Chondrocyte (in vitro differentiated cells): ENCODE measurements at regions not wholly inside any gene's neighbourhood (a gene's known extent, or its start where the extent isn't known, plus 50 kb on each side); places are given as distances from the start of the nearest gene placed in this dataset.

ENCODE experiments used
- DNase-seq: peaks from one replicate; pipeline ENCODE4 v3.0.0; 2021; ENCODE audit warnings: mixed read lengths, low spot score
- H3K27ac Mint-ChIP-seq: one replicate; pipeline ENCODE4 v1.8.0; 2021; ENCODE audit warnings: mild to moderate bottlenecking, moderate library complexity, mixed read lengths; ENCODE audit not compliant: unreplicated experiment
- H3K27me3 Mint-ChIP-seq: 2 replicates; pipeline ENCODE4 v1.8.0; 2021; ENCODE audit warnings: low read depth, mixed read lengths
- H3K36me3 Mint-ChIP-seq: 2 replicates; pipeline ENCODE4 v1.8.0; 2021; ENCODE audit warnings: low read depth, mixed read lengths
- H3K4me1 Mint-ChIP-seq: 2 replicates; pipeline ENCODE4 v1.8.0; 2021; ENCODE audit warnings: low read depth, mild to moderate bottlenecking, mixed read lengths
- H3K4me3 Mint-ChIP-seq: one replicate; pipeline ENCODE4 v1.8.0; 2021; ENCODE audit warnings: mild to moderate bottlenecking, moderate library complexity, mixed read lengths; ENCODE audit not compliant: unreplicated experiment
- H3K9me3 Mint-ChIP-seq: 2 replicates; pipeline ENCODE4 v1.8.0; 2021; ENCODE audit warnings: low read depth, mixed read lengths
- TF ChIP-seq, protein P1 (sequence below): fragments of 200-600 bp; sonication (generic); IDR thresholded peaks from 2 replicates; pipeline ENCODE4 v1.5.0; 2021; ENCODE audit warnings: antibody characterized with exemption, mild to moderate bottlenecking, moderate library complexity

DNA sequence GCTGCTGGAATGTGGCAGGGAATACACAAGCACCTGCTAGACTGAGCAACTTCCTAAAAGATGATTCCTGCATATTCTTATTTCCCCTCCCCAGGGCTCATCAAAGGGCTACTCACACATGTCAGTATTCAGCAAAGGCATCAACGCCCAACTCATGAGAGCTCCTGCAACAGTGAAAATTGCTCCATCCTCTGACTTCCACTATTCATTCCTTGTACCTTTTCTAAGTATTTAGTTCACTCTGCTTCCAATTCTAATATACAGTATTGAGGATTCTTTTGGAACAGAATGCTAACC lies 84.1 kb downstream of the SCN11A start:
- Mint-ChIP-seq H3K36me3 (no peaks in the 10 kb centered on the region), H3K9me3 (no peaks in the 10 kb centered on the region), H3K4me1 (no peaks in the 10 kb centered on the region), H3K4me3 (no peak overlapping the region), H3K27me3 (peaks cover 22% of the 10 kb centered on the region), H3K27ac (no peak overlapping the region)
- TF ChIP-seq, protein P1, sequence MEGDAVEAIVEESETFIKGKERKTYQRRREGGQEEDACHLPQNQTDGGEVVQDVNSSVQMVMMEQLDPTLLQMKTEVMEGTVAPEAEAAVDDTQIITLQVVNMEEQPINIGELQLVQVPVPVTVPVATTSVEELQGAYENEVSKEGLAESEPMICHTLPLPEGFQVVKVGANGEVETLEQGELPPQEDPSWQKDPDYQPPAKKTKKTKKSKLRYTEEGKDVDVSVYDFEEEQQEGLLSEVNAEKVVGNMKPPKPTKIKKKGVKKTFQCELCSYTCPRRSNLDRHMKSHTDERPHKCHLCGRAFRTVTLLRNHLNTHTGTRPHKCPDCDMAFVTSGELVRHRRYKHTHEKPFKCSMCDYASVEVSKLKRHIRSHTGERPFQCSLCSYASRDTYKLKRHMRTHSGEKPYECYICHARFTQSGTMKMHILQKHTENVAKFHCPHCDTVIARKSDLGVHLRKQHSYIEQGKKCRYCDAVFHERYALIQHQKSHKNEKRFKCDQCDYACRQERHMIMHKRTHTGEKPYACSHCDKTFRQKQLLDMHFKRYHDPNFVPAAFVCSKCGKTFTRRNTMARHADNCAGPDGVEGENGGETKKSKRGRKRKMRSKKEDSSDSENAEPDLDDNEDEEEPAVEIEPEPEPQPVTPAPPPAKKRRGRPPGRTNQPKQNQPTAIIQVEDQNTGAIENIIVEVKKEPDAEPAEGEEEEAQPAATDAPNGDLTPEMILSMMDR, result no peak
- DNase-seq, result no peak

DNA sequence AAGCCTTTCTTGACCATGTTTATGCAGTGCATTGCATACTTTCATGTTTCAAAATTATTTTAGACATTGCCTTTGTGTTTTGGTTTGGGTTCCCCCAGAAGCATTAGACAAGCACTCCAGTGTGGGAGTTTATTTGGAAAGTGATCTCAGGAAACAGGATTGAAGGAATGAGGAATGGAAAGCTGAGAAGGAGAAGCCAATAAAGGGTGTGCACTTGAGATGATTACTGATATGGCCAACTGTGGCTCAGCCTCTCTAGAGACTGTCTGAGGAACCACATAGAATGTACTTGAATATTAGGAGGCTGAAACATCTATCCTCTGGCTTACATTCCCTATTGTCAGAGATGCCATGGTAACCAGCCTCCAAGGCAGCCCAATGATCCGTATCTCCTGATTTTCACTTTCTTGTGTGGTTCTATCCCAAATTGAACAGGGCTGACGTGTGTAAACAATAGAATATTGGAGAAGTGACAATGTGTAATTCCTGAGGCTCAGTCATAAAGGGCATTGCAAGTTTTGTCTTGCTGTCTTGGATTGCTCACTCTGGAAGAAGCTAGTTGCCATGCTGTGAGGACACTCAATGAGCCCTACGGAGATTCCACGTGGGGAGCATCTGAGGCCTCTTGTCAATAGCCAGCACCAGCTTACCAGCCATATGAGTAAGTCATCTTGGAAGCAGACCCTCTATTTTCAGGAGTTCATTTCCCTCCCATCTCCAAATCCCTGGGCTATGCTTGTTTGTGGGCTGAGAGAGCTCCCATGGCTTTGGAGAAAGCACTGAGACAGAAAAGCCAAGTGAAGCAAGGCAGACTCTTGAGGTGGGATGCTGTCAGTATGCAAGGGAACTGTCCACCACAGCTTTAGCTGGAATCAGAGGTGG lies 84.7 kb downstream of the SCN11A start:
- no peaks in the 10 kb centered on the region for H3K4me1 Mint-ChIP-seq
- TF ChIP-seq, protein P1, result no peak
- H3K27ac Mint-ChIP-seq, result no peak overlapping the region
- H3K27me3 Mint-ChIP-seq, result peaks cover 22% of the 10 kb centered on the region
- DNase-seq, result no peak
- no peaks in the 10 kb centered on the region for H3K36me3 Mint-ChIP-seq
- no peaks in the 10 kb centered on the region for H3K9me3 Mint-ChIP-seq
- no peak overlapping the region for H3K4me3 Mint-ChIP-seq

DNA sequence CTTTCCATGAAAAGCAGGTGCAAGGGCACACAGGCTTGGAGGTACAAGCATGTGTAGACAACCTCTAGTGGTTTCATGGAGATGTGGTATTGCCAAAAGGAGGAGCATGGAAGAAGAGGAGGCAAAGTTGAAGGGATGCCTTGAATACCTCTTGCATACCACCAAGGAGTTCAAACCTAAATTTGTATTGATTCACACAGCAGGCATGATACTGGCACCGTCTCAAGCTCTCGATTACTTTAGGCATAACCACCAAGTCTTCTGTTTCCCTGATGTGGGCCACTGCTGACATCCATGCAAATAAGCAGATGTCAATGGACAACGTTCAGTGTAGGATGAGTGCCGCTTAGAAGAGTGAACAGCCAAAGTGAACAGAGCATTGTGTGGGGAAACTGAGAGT lies 87.1 kb downstream of the SCN11A start:
- Mint-ChIP-seq H3K27ac (no peak overlapping the region), H3K4me3 (no peak overlapping the region), H3K9me3 (no peaks in the 10 kb centered on the region), H3K36me3 (no peaks in the 10 kb centered on the region), H3K4me1 (no peaks in the 10 kb centered on the region), H3K27me3 (peaks cover 8% of the 10 kb centered on the region)
- TF ChIP-seq, protein P1, result no peak
- DNase-seq, result no peak

DNA sequence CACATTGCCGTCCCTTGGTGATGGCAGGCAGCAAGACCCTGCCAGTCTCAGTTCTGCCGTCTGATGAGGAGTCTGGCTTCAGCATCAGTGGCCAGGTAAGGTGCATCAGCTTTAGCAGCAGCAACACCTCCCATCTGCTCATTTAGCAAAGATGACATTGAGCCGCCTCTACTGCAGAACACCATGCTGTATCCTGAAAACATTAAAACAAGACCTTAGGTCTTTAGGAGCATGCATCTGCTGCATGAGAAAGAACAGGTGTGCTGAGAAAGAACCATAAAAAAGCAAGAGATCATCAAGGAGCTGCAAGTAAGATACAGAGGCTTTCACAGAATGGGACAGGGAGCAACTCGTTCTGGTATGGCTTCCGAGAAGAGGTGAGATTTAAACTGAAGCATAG lies 87.5 kb downstream of the SCN11A start:
- no peaks in the 10 kb centered on the region for H3K36me3 Mint-ChIP-seq
- TF ChIP-seq, protein P1, result no peak

DNA sequence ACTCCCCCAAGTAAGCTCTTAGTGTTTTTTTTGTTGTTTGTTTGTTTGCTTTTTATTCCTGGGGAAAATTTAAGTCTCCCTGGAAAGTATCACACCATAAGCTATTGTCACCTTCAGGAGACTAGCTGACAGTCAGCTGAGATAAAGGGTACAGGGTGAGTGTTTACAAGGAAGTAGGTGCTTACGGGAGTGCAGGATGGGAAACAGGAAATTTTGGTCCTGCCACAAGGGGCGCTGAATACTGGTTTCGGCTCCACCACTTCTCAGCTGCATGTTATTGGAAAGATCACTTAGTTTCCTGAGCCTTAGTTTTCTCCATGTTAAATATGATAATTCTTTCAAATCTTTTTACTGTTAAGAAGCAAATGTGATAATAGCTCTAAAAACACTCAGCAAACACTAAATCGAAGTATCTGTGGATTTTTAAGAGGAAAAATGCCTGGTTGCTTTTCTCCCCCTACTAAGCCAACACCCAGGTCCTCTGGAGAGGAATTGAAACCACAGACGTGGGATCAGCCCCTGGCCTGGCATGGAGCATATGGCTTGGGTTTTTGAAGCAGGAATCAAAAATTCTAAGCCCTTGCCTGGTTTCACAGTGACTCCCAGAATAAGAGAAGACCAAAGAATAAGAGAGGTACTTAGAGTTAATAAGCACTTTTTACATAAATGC lies 90.7 kb downstream of the SCN11A start:
- no peak overlapping the region for H3K27ac Mint-ChIP-seq

More for the DNA sequence above, 87.5 kb downstream of the SCN11A start:
- Mint-ChIP-seq H3K27ac (no peak overlapping the region), H3K27me3 (peaks cover 8% of the 10 kb centered on the region), H3K4me1 (no peaks in the 10 kb centered on the region), H3K4me3 (no peak overlapping the region), H3K9me3 (no peaks in the 10 kb centered on the region)
- DNase-seq, result no peak

More for the DNA sequence above, 90.7 kb downstream of the SCN11A start:
- Mint-ChIP-seq H3K4me3 (no peak overlapping the region), H3K27me3 (peaks cover 6% of the 10 kb centered on the region), H3K4me1 (no peaks in the 10 kb centered on the region), H3K9me3 (no peaks in the 10 kb centered on the region), H3K36me3 (no peaks in the 10 kb centered on the region)
- TF ChIP-seq, protein P1, result peak; percentile 76
- DNase-seq, result no peak
